Thyroid gland (tissue), 4 donors: ENCODE measurements at regions not wholly inside any gene's neighbourhood (a gene's known extent, or its start where the extent isn't known, plus 50 kb on each side); places are given as distances from the start of the nearest gene placed in this dataset.

Source experiments
- DNase-seq, 2 donors: peaks; one replicate each; pipeline ENCODE4 v3.0.0-alpha.2; 2019
- H3K27ac ChIP-seq, 3 donors: fragments of 200-600 bp; sonication (generic); 1 replicate in 2 of 3; 2 replicates in 1 of 3; pipeline ENCODE4 v1.5.1; 2016 to 2019; ENCODE audit warnings: mild to moderate bottlenecking in 1 of 3, moderate library complexity in 1 of 3
- H3K27me3 ChIP-seq: fragments of 200-600 bp; sonication (generic); one replicate; pipeline ENCODE4 v1.5.1; 2019
- H3K36me3 ChIP-seq, 2 donors: fragments of 200-600 bp; sonication (generic); one replicate each; pipeline ENCODE4 v1.5.1; 2016 to 2019
- H3K4me1 ChIP-seq, 2 donors: fragments of 200-600 bp; sonication (generic); one replicate each; pipeline ENCODE4 v1.5.1; 2017 to 2019
- H3K4me3 ChIP-seq, 3 donors: fragments of 200-600 bp; sonication (generic); replicated peaks in 1 of 3; 1 replicate in 2 of 3; 2 replicates in 1 of 3; pipeline ENCODE4 v1.5.1; 2016; ENCODE audit warnings: mild to moderate bottlenecking in 1 of 3
- H3K9me3 ChIP-seq: fragments of 200-600 bp; sonication (generic); one replicate; pipeline ENCODE4 v1.5.1; 2017
- POLR2A ChIP-seq, 2 donors: fragments of 450-650 bp; IDR thresholded peaks; one replicate each; pipeline ENCODE4 v1.6.1; 2017; ENCODE audit warnings: antibody characterized with exemption in 2 of 2, mild to moderate bottlenecking in 2 of 2, moderate library complexity in 1 of 2
- WGBS, 2 donors: methylation state at CpG; one replicate each; pipeline ENCODE4 v1.1.5; 2017; 5-methylcytosine and 5-hydroxymethylcytosine counted together
- intact Hi-C: fragments of 100-400 bp; cut with DNase I; formaldehyde crosslinking; loops from one replicate; pipeline ENCODE4 v1.15.1; 2023
- TF ChIP-seq, protein P1 (sequence below), 6 experiments: fragments of 200-600 bp in 3 of 6; fragments of 450-650 bp in 3 of 6; sonication (generic) in 3 of 6; IDR thresholded peaks; one replicate each; pipeline ENCODE4 v1.5.1; 2016 to 2019; ENCODE audit warnings: antibody characterized with exemption in 6 of 6, mild to moderate bottlenecking in 2 of 6, inconsistent platforms in 1 of 6, moderate library complexity in 1 of 6

DNA sequence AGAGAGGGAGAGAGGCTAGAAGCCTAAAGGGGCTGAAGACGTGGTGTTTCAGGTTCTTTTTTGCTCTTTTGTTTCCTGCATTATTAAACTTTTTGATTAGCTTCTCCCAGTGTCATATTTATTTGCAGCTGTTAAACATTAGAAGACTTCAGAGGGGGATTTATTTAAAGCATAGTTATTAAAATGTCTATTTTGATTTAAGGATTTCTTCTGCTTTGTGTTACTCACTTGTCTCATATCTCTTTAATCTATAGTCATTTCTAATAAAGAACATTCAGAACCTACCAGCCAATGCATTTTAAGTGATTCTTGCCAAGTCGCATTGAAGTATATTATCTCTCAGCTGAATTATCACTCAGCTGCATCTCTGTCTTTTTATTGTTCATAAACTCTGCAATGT lies 152.0 kb upstream of the DYRK2 start:
- H3K9me3 ChIP-seq, result no peaks in the 10 kb centered on the region
- no peak overlapping the region for H3K4me3 ChIP-seq
- intact Hi-C loops, result no loop called here
- no peaks in the 10 kb centered on the region for H3K36me3 ChIP-seq
- H3K27ac ChIP-seq, result no peak overlapping the region
- WGBS, 2 donors, result 78 to 79% methylated on average over 2 of the region's 2 CpGs
- H3K4me1 ChIP-seq, result no peaks in the 10 kb centered on the region
- no peaks in the 10 kb centered on the region for H3K27me3 ChIP-seq
- no peak for DNase-seq
- TF ChIP-seq, protein P1, sequence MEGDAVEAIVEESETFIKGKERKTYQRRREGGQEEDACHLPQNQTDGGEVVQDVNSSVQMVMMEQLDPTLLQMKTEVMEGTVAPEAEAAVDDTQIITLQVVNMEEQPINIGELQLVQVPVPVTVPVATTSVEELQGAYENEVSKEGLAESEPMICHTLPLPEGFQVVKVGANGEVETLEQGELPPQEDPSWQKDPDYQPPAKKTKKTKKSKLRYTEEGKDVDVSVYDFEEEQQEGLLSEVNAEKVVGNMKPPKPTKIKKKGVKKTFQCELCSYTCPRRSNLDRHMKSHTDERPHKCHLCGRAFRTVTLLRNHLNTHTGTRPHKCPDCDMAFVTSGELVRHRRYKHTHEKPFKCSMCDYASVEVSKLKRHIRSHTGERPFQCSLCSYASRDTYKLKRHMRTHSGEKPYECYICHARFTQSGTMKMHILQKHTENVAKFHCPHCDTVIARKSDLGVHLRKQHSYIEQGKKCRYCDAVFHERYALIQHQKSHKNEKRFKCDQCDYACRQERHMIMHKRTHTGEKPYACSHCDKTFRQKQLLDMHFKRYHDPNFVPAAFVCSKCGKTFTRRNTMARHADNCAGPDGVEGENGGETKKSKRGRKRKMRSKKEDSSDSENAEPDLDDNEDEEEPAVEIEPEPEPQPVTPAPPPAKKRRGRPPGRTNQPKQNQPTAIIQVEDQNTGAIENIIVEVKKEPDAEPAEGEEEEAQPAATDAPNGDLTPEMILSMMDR (IDR thresholded peaks at IDR 0.05), result no peak
- no peak for TF ChIP-seq POLR2A (IDR thresholded peaks at IDR 0.05)

DNA sequence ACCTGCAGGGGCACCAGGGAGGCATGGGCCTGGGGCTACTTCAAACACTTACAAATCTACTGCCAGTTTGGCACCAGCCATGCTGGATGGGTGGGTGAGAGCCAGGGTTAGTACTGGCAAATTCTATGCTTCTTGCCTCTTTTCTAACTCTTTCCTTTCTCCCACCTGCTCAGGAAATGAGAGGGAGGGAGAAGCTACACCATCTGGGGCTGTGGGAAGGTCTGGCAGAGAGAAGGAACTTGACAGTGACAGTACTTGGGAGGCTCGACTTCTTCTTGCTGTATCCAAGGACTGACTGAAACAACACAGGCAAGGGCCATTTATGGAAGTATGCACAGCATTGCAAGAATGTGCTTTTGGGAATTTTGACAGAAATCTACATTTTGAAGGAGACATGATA lies 149.6 kb upstream of the DYRK2 start:
- Histone ChIP-seq H3K27ac (no peak overlapping the region), H3K36me3 (no peaks in the 10 kb centered on the region), H3K4me3 (no peak overlapping the region), H3K4me1 (no peaks in the 10 kb centered on the region), H3K27me3 (no peaks in the 10 kb centered on the region), H3K9me3 (no peaks in the 10 kb centered on the region)
- no peak for DNase-seq
- TF ChIP-seq POLR2A (IDR thresholded peaks at IDR 0.05), result no peak
- TF ChIP-seq, protein P1 (IDR thresholded peaks at IDR 0.05), result no peak
- 24 to 26% methylated on average over 1 of the region's 1 CpG for WGBS, 2 donors
- intact Hi-C loops, result no loop called here

DNA sequence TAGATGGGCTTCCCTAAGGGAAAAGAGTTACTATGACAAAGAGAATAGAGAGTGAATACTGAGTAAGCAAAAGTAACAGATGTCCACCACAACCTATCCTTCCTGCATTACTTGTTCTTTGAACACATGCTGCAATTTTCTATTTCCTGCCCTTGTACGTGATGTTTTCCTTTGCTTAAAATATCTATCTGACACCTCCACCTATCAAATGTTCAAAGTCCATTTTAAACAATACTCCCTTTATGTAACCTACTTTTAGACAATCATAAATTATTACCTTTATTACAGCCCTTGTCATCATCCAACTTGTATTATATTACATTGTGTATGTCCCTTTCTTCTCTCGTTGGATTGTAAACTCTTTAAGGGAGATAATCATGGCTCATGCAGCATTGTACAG lies 147.2 kb upstream of the DYRK2 start:
- WGBS, 2 donors, result 77 to 79% methylated on average over 2 of the region's 2 CpGs
- intact Hi-C loops, result no loop called here
- H3K36me3 ChIP-seq, result no peaks in the 10 kb centered on the region

DNA sequence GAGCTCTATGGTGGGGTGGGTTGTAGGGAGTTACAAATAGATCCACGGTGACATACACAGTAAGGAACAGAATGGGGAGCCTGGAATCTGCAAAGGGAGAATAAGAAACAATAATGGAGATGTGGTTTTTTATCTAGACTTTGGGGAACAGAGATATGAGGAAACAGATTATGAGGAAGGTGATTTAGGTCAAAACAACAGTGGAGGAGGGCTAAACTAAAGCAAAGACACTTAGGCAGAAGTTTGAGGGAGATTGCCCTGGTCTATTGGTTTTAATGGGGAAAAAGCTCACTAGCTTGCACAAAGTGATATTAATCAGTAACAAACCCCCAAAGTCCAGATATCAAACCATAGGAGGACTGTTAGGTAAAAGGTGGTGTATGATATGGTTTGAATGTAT lies 144.5 kb upstream of the DYRK2 start:
- Histone ChIP-seq H3K9me3 (no peaks in the 10 kb centered on the region), H3K27ac (no peak overlapping the region), H3K4me3 (no peak overlapping the region), H3K36me3 (no peaks in the 10 kb centered on the region), H3K4me1 (no peaks in the 10 kb centered on the region), H3K27me3 (no peaks in the 10 kb centered on the region)
- no peak for DNase-seq
- no peak for TF ChIP-seq POLR2A (IDR thresholded peaks at IDR 0.05)
- TF ChIP-seq, protein P1 (IDR thresholded peaks at IDR 0.05), result no peak
- WGBS, 2 donors, result 91 to 92% methylated on average over 1 of the region's 1 CpG
- intact Hi-C loops, result no loop called here

More for the DNA sequence above, 147.2 kb upstream of the DYRK2 start:
- H3K9me3 ChIP-seq, result no peaks in the 10 kb centered on the region
- H3K4me1 ChIP-seq, result no peaks in the 10 kb centered on the region
- H3K27me3 ChIP-seq, result no peaks in the 10 kb centered on the region
- no peak for DNase-seq
- H3K4me3 ChIP-seq, result no peak overlapping the region
- TF ChIP-seq, protein P1 (IDR thresholded peaks at IDR 0.05), result no peak
- no peak overlapping the region for H3K27ac ChIP-seq

DNA sequence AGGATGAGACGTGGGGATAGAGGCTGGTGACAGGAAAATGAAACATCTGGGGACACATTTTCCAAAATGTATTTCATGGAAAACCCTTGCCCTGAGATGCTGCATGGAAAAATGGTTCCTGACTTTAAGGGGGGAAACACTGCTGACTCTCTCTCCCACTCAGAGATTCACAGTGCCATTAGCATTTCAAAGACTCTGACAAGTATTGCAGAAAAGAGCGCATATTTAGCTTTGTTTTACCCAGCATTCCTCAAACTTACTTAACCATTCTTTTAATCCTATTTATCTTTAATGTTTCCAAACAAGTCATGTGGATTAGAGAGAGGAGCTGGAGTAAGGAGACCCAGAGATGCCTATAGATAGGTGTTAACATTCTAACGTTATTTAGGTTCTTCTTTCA lies 141.8 kb upstream of the DYRK2 start:
- Histone ChIP-seq H3K36me3 (no peaks in the 10 kb centered on the region), H3K9me3 (no peaks in the 10 kb centered on the region), H3K4me1 (peaks cover 0 to under 1% of the 10 kb centered on the region in 2 donors), H3K27ac (no peak overlapping the region), H3K4me3 (no peak overlapping the region), H3K27me3 (no peaks in the 10 kb centered on the region)
- 83 to 86% methylated on average over 3 of the region's 3 CpGs for WGBS, 2 donors
- TF ChIP-seq, protein P1 (IDR thresholded peaks at IDR 0.05), result no peak
- TF ChIP-seq POLR2A (IDR thresholded peaks at IDR 0.05), result no peak
- no peak for DNase-seq
- intact Hi-C loops, result no loop called here
